ENCODE measurements at regions not wholly inside any gene's neighbourhood (a gene's known extent, or its start where the extent isn't known, plus 50 kb on each side); places are given as distances from the start of the nearest gene placed in this dataset.

DNA sequence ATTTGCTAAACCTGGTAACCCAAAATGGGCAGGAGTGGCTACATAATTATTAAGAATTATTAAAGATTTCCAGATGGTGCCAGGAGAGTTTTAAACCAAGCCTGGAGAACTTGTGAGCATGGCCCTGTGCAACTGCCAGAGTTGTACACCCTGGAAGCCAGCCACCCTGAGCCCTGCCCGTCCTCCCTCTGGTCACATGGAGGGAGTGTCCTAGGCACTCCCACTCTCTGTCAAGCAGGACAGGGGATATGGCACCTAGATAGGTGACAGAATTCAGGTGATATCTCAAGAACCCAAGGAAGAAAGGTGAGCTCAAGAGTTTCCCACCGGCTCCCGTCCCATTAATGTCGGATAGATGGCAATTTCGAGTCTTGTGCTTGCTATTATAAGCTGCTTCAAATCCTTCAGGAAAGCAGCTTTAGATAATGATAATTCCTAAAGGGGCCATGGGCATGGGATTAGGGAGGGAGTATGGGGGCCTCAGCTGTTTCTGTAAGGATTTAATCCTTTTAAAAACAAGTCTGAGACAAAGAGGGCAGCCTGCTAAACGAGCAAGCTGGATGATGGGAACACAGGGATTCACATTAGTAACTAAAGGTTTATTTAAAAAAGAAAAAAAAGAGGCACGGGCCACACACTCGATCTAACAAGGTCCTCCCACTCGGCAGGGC is 169.1 kb downstream of the BMP7 start:
- no peak for DNase-seq
- Mint-ChIP-seq H3K27ac (no peak overlapping the region), H3K27me3 (peaks cover 38% of the 10 kb centered on the region)

DNA sequence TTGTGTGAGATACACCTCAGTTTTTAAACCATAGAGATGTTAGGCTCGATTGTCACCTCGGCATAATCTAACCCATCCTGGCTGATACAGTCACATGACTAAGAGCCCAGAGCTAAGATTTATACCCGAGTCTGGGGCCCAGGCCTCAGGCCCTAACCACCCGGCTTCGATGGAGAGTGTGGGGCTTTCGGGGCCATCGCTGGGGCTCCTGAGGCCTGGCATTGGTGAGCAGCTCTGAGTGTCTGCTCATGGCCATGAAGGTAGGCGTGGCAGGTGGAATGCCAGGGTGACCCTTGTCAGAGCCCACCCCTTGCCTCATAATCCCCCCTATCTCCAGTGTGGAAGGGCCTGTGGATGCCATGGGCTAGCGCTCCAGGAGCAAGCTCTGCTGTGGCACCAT is 164.3 kb downstream of the BMP7 start:
- Mint-ChIP-seq H3K4me1 (peaks cover 2% of the 10 kb centered on the region), H3K27ac (no peak overlapping the region), H3K4me3 (no peak overlapping the region), H3K36me3 (ENCODE audit: low read depth) (peaks cover 4% of the 10 kb centered on the region), H3K27me3 (peaks cover 44% of the 10 kb centered on the region)
- DNase-seq (no peak), ATAC-seq (no peak)
- H3K9me3 ChIP-seq (ENCODE audit: control insufficient read depth, low read length, poor library complexity, severe bottlenecking) = no peaks in the 10 kb centered on the region

More for the DNA sequence above, 169.1 kb downstream of the BMP7 start:
- peaks cover under 1% of the 10 kb centered on the region for H3K4me1 Mint-ChIP-seq
- no peaks in the 10 kb centered on the region for H3K36me3 Mint-ChIP-seq (ENCODE audit: low read depth)
- no peak overlapping the region for H3K4me3 Mint-ChIP-seq
- no peak for ATAC-seq
- H3K9me3 ChIP-seq (ENCODE audit: control insufficient read depth, low read length, poor library complexity, severe bottlenecking) = no peaks in the 10 kb centered on the region

DNA sequence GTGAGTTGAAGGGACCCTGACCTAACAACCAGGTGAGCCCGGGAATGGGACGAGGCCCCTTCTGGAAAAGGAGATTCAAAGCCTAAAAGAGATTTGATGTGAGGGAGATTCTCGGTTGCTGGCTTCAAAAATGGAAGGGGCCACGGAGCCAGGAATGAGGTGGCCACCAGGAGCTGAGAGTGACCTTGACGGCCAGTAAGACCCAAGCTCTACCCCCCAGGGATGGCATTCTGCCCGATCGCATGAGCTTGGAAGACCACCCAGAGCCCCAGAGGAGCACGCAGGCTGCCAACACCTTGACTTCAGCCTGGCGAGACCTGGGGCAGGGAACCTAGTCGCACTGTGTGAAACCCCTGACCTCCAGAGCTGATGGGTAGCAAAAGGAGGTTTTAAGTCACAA is 163.9 kb downstream of the BMP7 start:
- Mint-ChIP-seq H3K27ac (no peak overlapping the region), H3K36me3 (ENCODE audit: low read depth) (peaks cover 4% of the 10 kb centered on the region)
- H3K9me3 ChIP-seq (ENCODE audit: control insufficient read depth, low read length, poor library complexity, severe bottlenecking) = no peaks in the 10 kb centered on the region

DNA sequence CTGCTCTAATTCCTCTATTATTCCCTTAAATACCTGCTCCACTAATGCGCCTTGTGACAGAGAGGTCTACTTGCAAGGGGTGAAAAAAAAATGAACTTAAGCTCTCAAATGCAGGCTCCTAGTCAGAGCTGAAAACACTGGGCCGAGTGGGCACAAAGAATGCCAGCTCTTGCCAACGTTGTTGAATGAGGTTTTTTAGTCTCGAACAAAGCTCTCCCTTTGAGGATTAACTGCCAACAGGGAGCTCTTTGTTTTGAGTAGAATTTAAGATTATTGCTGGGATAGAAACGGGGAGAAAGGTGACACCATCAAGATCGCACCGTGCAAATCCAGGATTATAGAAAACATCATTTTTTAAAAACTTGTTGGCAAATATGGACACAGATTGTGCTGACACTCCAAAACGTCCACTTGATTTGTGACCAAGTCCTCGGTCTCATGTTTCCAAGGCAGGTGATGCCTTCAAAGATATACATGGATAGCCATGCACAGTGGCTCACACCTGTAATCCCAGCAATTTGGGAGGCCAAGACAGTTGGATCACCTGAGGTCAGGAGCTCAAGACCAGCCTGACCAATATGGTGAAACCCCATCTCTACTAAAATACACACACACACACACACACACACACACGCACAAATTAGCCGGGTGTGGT is 163.2 kb downstream of the BMP7 start:
- Mint-ChIP-seq H3K27me3 (peaks cover 51% of the 10 kb centered on the region), H3K27ac (no peak overlapping the region), H3K4me1 (peaks cover 2% of the 10 kb centered on the region), H3K4me3 (no peak overlapping the region), H3K36me3 (ENCODE audit: low read depth) (peaks cover 4% of the 10 kb centered on the region)
- H3K9me3 ChIP-seq (ENCODE audit: control insufficient read depth, low read length, poor library complexity, severe bottlenecking) = no peaks in the 10 kb centered on the region
- ATAC-seq (no peak), DNase-seq (no peak)

More for the DNA sequence above, 163.9 kb downstream of the BMP7 start:
- no peak for DNase-seq
- peaks cover 47% of the 10 kb centered on the region for H3K27me3 Mint-ChIP-seq
- peaks cover 2% of the 10 kb centered on the region for H3K4me1 Mint-ChIP-seq
- H3K4me3 Mint-ChIP-seq = no peak overlapping the region
- ATAC-seq = no peak

DNA sequence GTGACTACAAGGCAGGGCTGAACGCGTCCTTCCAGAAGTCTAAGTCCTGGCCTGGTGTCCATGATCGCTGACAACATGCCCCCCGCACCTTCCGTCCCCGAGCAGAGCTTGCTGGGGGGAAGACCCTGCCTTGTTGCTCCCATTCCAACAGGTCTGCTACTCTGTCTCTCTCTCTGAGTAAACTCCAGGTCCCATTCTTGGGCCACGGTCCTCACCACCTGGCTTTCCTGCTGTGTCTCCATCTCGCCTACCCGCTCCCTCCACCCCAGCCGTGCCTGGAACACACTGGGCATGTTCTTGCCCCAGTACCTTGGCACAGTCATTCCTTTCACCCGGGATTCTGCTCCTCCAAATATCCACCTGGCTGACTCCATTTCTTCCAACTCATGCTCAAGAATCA is 162.3 kb downstream of the BMP7 start:
- H3K4me3 Mint-ChIP-seq = no peak overlapping the region
- no peak overlapping the region for H3K27ac Mint-ChIP-seq
- no peak for DNase-seq
- no peaks in the 10 kb centered on the region for H3K9me3 ChIP-seq (ENCODE audit: control insufficient read depth, low read length, poor library complexity, severe bottlenecking)
- H3K36me3 Mint-ChIP-seq (ENCODE audit: low read depth) = peaks cover 4% of the 10 kb centered on the region
- H3K27me3 Mint-ChIP-seq = peaks cover 57% of the 10 kb centered on the region
- H3K4me1 Mint-ChIP-seq = peaks cover 6% of the 10 kb centered on the region
- no peak for ATAC-seq

DNA sequence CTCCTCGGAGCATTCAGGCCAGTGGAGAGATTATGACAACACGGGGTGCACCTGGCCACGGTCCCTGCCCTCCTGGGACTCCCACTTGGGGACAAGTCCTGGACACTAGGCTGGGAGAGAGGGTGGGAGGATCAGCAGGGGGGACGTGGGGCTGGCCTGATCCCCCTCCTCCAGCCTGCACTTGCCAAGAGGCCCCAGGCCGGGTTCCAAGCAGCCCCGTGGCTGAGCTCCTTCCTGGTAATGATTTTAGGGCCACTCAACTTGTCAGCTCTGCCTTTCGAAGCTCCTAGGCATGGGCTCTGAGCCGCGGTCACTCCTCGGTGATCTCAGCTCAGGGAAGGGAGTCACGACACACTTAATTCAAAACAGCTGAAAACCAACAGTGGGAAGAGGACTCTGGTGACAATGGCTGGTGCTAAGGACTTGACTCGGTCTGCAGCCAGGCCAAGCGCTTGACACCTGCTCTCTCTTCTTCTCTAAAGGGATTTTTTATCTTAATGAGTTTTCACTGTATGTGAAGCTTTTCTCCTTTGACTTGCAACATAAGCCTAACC is 161.7 kb downstream of the BMP7 start:
- Mint-ChIP-seq H3K27ac (no peak overlapping the region), H3K4me3 (no peak overlapping the region), H3K27me3 (peaks cover 56% of the 10 kb centered on the region), H3K4me1 (peaks cover 6% of the 10 kb centered on the region), H3K36me3 (ENCODE audit: low read depth) (peaks cover 4% of the 10 kb centered on the region)
- H3K9me3 ChIP-seq (ENCODE audit: control insufficient read depth, low read length, poor library complexity, severe bottlenecking) = no peaks in the 10 kb centered on the region
- ATAC-seq (no peak), DNase-seq (no peak)

DNA sequence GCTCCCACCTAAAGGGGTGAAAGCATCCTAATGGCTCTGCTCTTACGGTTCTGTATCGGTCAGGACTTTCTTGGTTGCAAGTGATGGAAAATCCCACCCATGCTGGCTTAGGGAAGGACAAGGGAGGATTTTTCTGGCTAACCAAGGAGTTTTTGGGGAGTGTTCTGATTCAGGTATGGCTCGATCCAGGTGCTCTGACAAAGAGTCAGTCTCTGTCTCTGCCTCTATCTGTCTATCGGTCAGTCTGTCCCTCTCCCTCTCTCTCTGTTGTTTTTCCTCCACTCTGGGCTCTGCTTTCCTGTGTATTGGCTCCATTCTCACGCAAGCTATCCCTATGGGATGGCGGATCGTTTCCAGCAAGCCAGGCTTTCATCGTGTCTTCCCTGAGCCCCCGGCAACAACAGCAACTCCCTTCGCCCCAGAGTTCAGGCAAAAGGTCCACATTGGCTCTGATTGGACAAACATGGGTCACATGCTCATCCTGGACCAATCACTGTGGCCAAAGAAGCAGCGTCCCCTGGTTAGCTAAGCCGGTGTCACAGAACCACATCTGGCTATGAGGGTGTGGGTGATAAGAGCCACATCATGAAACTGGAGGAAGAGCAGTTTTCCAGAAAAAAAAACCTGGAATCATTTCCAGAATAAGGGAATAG is 160.3 kb downstream of the BMP7 start:
- Mint-ChIP-seq H3K4me1 (peaks cover 6% of the 10 kb centered on the region), H3K4me3 (no peak overlapping the region), H3K27me3 (peaks cover 50% of the 10 kb centered on the region), H3K36me3 (ENCODE audit: low read depth) (peaks cover 4% of the 10 kb centered on the region), H3K27ac (no peak overlapping the region)
- no peaks in the 10 kb centered on the region for H3K9me3 ChIP-seq (ENCODE audit: control insufficient read depth, low read length, poor library complexity, severe bottlenecking)
- DNase-seq (no peak), ATAC-seq (no peak)

DNA sequence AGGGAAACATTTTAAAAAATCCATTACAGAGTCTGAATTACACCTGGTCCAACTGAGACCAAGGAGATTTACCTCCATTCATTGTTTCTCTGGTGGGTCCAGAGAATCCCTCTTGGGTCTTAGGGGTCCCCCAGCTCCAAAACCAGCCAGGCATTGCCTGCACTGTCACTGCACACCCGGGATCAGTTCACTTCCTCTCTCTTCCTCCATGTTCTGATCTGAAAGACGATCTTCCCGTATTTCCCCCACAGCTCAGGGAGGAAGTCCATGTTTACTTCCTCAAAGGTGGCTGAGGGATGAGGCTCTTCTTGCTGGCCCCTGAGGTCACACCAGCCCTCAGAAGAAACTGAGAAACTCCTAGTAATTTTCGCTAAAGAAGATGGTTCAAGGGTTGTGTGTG is 159.7 kb downstream of the BMP7 start:
- H3K27me3 Mint-ChIP-seq = peaks cover 45% of the 10 kb centered on the region
- ATAC-seq (no peak), DNase-seq (no peak)
- H3K9me3 ChIP-seq (ENCODE audit: control insufficient read depth, low read length, poor library complexity, severe bottlenecking) = no peaks in the 10 kb centered on the region
- H3K4me1 Mint-ChIP-seq = peaks cover 6% of the 10 kb centered on the region
- no peak overlapping the region for H3K4me3 Mint-ChIP-seq
- no peak overlapping the region for H3K27ac Mint-ChIP-seq
- H3K36me3 Mint-ChIP-seq (ENCODE audit: low read depth) = peaks cover 4% of the 10 kb centered on the region

DNA sequence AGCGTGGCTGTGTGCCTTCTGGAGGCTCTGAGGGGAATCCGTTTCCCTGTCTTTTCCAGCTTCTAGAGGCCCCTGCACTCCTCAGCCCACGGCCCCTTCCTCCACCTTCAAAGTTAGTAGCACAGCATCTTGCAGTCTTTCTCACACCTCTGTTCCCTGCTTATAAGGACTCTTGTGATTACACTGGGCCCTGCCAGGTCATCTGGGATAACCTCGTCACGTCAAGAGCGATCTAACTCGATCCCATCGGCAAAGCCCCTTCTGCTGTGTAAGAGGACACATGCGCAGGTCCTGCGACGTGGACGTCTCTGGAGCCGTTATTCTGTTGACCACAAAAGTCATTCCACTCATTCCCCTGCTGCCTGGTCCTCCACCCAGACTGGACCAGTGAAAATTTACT is 159.2 kb downstream of the BMP7 start:
- DNase-seq = no peak
- peaks cover 43% of the 10 kb centered on the region for H3K27me3 Mint-ChIP-seq
- peaks cover 6% of the 10 kb centered on the region for H3K4me1 Mint-ChIP-seq
- H3K4me3 Mint-ChIP-seq = no peak overlapping the region
- peaks cover 4% of the 10 kb centered on the region for H3K36me3 Mint-ChIP-seq (ENCODE audit: low read depth)
- no peaks in the 10 kb centered on the region for H3K9me3 ChIP-seq (ENCODE audit: control insufficient read depth, low read length, poor library complexity, severe bottlenecking)
- no peak overlapping the region for H3K27ac Mint-ChIP-seq
- no peak for ATAC-seq

DNA sequence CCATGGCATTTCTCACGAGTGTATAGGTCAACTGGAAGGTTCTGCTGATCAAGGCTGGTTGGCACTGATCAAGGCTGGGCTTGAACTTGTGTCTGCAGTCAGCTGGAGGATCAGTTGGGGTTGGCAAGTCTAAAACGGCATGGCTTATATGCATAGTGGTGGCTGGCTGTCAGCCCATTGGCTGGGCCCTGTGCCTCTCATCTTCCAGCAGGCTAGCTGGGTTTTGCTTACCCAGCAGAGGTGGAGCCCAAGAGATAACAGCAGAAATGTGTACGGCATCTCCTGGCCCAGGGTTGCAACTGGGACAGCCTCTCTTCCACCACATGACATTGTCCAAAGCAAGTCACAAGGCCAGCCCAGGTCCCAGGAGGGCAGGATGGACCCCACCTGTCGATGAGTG is 158.2 kb downstream of the BMP7 start:
- H3K4me1 Mint-ChIP-seq = peaks cover 6% of the 10 kb centered on the region
- H3K27ac Mint-ChIP-seq = no peak overlapping the region
- H3K9me3 ChIP-seq (ENCODE audit: control insufficient read depth, low read length, poor library complexity, severe bottlenecking) = no peaks in the 10 kb centered on the region
- DNase-seq (no peak), ATAC-seq (no peak)
- H3K4me3 Mint-ChIP-seq = no peak overlapping the region
- H3K27me3 Mint-ChIP-seq = peaks cover 43% of the 10 kb centered on the region
- peaks cover 4% of the 10 kb centered on the region for H3K36me3 Mint-ChIP-seq (ENCODE audit: low read depth)

DNA sequence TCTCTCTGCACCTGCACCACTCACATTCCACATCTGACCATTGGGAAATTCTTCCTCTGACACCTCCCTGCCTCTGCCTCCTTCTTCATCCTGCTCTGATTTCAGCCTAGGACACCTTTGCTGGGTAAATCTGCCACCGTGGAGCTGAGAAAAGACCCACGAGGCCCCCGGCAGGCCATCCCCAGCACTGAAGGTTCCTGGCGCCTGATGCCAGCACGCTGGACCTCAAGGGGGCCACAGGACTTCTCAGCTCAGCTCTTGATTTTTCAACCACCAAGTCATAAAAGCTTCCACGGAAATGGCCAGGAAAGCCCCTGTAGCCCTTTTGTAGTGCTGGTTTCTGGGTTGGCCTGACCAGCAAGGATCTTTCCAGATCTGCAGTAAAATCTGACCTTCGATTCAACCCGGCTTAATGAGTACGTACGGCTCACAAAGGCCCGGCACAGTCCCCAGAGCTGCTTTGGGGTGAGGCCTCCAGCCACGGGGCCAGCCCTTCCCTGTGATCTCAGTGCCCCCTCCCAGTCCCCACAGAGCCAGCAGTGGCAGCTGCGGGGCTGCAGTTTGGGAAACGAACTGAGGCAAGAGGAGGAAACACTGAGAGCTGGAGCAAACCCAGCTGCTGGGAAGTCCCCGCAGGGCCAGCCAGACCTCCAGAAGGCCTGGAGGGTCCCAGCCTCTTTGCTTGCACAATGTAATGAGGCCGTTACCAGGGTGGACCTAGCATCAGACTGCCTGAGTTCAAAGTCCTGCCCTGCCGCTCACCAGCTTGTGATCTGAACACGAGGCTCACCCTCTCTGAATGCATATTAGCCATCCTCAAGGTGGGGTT is 157.5 kb downstream of the BMP7 start:
- H3K27me3 Mint-ChIP-seq = peaks cover 43% of the 10 kb centered on the region
- peaks cover 6% of the 10 kb centered on the region for H3K4me1 Mint-ChIP-seq
- peaks cover 4% of the 10 kb centered on the region for H3K36me3 Mint-ChIP-seq (ENCODE audit: low read depth)
- H3K27ac Mint-ChIP-seq = no peak overlapping the region
- DNase-seq (no peak), ATAC-seq (no peak)
- H3K4me3 Mint-ChIP-seq = no peak overlapping the region
- H3K9me3 ChIP-seq (ENCODE audit: control insufficient read depth, low read length, poor library complexity, severe bottlenecking) = no peaks in the 10 kb centered on the region

DNA sequence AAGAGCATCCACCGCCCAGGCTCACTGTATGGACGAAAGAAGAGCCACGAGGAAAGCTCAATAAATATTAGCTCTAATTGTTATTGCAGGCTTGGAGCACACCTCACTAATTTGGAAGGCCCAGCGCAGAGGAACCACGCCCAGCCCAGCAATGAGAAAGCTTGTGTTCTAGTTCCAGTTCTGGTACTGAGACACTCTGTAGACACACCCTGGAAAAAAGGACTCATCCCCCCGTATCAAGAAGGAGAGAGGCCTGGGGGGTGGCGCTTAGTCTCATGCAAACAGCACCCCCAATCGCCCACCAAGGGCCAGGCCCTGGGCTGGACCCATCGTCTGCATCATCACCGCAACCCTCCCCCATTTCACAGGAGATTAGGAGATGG is 156.9 kb downstream of the BMP7 start:
- peaks cover 37% of the 10 kb centered on the region for H3K27me3 Mint-ChIP-seq

More for the DNA sequence above, 156.9 kb downstream of the BMP7 start:
- Mint-ChIP-seq H3K4me1 (peaks cover 3% of the 10 kb centered on the region), H3K4me3 (no peak overlapping the region), H3K36me3 (ENCODE audit: low read depth) (no peaks in the 10 kb centered on the region), H3K27ac (no peak overlapping the region)
- no peaks in the 10 kb centered on the region for H3K9me3 ChIP-seq (ENCODE audit: control insufficient read depth, low read length, poor library complexity, severe bottlenecking)
- DNase-seq (no peak), ATAC-seq (no peak)

Measured in T-helper 17 cell (primary cell).